ENCODE measurements at regions not wholly inside any gene's neighbourhood (a gene's known extent, or its start where the extent isn't known, plus 50 kb on each side); places are given as distances from the start of the nearest gene placed in this dataset.

DNA sequence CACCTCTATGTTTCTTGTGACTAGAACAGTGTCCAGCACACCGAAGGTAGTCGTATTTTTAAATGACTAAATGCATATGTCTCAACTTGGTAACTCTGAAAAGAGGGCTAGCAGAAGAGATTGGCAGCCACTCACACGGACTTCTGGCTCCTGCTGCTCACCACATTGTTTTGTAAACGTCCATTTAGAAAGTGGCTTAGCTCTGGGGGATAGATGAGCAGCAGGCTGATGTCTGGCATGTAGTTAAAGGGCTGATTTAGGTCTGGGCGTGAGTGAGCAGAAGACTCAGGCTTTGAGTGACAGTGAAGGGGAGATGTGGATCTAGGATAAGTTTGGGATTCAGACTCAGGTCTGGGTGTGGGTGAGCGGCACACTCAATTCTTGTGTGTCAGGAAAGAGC, 372.9 kb upstream of the HS6ST1 start:
- H3K4me1 ChIP-seq (ENCODE audit: insufficient read depth, poor library complexity, severe bottlenecking): no peaks in the 10 kb centered on the region
- H3K36me3 ChIP-seq (ENCODE audit: low read depth): no peaks in the 10 kb centered on the region
- DNase-seq (ENCODE audit: low spot score) (no peak), ATAC-seq (ENCODE audit: low read depth) (no peak)
- H3K27ac ChIP-seq (ENCODE audit: poor library complexity, severe bottlenecking): no peak overlapping the region
- no peaks in the 10 kb centered on the region for H3K9me3 ChIP-seq (ENCODE audit: severe bottlenecking)
- no peak overlapping the region for H3K4me3 ChIP-seq (ENCODE audit: severe bottlenecking)
- H3K27me3 ChIP-seq (ENCODE audit: insufficient read depth, poor library complexity, severe bottlenecking): no peaks in the 10 kb centered on the region
- TF ChIP-seq, protein P1, sequence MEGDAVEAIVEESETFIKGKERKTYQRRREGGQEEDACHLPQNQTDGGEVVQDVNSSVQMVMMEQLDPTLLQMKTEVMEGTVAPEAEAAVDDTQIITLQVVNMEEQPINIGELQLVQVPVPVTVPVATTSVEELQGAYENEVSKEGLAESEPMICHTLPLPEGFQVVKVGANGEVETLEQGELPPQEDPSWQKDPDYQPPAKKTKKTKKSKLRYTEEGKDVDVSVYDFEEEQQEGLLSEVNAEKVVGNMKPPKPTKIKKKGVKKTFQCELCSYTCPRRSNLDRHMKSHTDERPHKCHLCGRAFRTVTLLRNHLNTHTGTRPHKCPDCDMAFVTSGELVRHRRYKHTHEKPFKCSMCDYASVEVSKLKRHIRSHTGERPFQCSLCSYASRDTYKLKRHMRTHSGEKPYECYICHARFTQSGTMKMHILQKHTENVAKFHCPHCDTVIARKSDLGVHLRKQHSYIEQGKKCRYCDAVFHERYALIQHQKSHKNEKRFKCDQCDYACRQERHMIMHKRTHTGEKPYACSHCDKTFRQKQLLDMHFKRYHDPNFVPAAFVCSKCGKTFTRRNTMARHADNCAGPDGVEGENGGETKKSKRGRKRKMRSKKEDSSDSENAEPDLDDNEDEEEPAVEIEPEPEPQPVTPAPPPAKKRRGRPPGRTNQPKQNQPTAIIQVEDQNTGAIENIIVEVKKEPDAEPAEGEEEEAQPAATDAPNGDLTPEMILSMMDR (IDR thresholded peaks at IDR 0.05; ENCODE audit: poor library complexity, severe bottlenecking): no peak

DNA sequence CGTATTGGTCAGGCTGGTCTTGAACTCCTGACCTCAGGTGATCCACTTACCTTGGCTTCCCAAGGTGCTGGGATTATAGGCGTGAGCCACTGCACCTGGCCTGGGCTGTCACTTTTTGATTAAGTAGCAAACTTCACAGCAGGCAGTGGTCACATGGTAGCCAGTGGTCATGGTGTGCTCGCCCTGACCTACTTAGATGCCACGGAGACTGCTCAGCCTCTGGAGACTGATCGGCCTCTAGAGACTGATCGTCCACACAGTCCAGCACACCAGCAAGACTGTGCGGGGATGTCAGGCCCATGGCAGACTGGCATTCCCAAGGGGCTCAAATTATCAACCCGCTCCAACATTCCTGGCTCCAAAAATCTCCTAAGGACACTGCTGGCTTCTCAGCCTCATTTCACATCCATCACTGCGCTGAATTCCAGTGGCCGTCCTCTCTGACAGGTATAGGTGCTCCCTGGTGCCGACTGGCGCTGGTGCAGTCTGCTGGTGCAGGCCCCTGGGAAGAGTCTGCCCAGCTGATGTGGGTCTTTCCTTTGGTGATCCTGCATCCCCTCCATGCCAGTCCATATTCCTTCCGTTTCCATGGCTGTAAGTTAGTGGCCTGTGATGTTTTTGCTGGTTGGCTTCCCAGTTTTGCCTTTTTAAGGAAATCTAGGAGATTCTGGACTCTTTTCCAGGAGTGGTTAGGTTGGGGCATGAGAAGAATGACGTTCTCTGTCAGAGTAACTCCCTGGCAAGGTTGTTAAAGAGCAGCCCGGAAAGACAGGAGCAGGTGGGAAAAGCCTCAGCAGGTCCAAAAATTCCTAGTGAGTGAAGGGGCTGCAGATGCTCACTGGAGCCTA, 374.5 kb upstream of the HS6ST1 start:
- ATAC-seq (ENCODE audit: low read depth) (no peak), DNase-seq (ENCODE audit: low spot score) (no peak)
- H3K36me3 ChIP-seq (ENCODE audit: low read depth): no peaks in the 10 kb centered on the region
- H3K4me3 ChIP-seq (ENCODE audit: severe bottlenecking): no peak overlapping the region
- no peaks in the 10 kb centered on the region for H3K4me1 ChIP-seq (ENCODE audit: insufficient read depth, poor library complexity, severe bottlenecking)
- no peaks in the 10 kb centered on the region for H3K27me3 ChIP-seq (ENCODE audit: insufficient read depth, poor library complexity, severe bottlenecking)
- H3K27ac ChIP-seq (ENCODE audit: poor library complexity, severe bottlenecking): no peak overlapping the region
- no peaks in the 10 kb centered on the region for H3K9me3 ChIP-seq (ENCODE audit: severe bottlenecking)
- TF ChIP-seq, protein P1 (IDR thresholded peaks at IDR 0.05; ENCODE audit: poor library complexity, severe bottlenecking): no peak

DNA sequence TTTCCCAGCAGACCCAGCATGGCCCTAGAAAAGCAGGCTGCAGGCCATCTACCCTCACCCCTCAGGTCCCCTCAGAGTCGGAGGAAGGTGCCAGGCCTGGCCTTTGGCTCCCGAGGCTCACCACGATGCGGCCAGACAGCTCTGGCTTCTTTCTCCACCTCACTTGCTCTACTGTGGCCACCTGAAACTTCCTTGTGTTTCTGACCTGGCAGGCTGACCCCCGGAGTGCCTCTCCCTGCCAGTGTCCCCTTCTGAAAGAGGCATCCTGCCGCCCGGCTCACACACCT, 375.0 kb upstream of the HS6ST1 start:
- TF ChIP-seq, protein P1 (IDR thresholded peaks at IDR 0.05; ENCODE audit: poor library complexity, severe bottlenecking): no peak
- Histone ChIP-seq H3K4me1 (ENCODE audit: insufficient read depth, poor library complexity, severe bottlenecking) (peaks cover 4% of the 10 kb centered on the region), H3K9me3 (ENCODE audit: severe bottlenecking) (no peaks in the 10 kb centered on the region), H3K27me3 (ENCODE audit: insufficient read depth, poor library complexity, severe bottlenecking) (no peaks in the 10 kb centered on the region), H3K36me3 (ENCODE audit: low read depth) (no peaks in the 10 kb centered on the region), H3K4me3 (ENCODE audit: severe bottlenecking) (no peak overlapping the region), H3K27ac (ENCODE audit: poor library complexity, severe bottlenecking) (no peak overlapping the region)
- ATAC-seq (ENCODE audit: low read depth): no peak
- DNase-seq (ENCODE audit: low spot score): no peak

DNA sequence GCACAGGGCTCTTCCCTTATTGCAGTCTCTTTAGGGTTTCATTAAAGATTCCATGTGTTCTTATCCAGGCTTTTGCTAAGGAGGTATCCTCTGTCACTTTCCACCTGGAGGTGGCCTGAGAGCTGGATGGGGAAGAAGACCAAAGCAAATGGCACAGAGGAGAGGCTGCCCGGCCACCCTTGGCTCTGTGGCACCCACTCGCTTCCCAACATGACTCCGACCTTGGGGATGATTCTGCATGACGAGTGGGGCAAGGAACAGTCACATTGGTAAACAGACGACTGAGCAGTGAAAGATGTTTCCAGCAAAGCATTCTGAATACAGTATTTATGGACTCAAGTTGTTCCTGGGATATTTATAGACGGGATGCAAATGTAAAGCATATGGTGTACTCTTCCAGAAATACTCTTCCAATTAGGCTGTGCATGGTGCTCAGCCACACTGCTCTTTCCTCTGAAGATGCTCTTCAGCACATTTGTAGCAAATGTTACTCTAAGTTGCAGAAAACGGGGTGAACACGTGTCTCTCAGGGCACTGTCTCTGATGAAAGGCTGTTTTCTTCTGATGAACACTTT, 377.1 kb upstream of the HS6ST1 start:
- Histone ChIP-seq H3K27ac (ENCODE audit: poor library complexity, severe bottlenecking) (no peak overlapping the region), H3K4me3 (ENCODE audit: severe bottlenecking) (no peak overlapping the region), H3K9me3 (ENCODE audit: severe bottlenecking) (no peaks in the 10 kb centered on the region), H3K4me1 (ENCODE audit: insufficient read depth, poor library complexity, severe bottlenecking) (peaks cover 4% of the 10 kb centered on the region), H3K36me3 (ENCODE audit: low read depth) (no peaks in the 10 kb centered on the region), H3K27me3 (ENCODE audit: insufficient read depth, poor library complexity, severe bottlenecking) (no peaks in the 10 kb centered on the region)
- no peak for DNase-seq (ENCODE audit: low spot score)
- no peak for ATAC-seq (ENCODE audit: low read depth)
- TF ChIP-seq, protein P1 (IDR thresholded peaks at IDR 0.05; ENCODE audit: poor library complexity, severe bottlenecking): no peak

DNA sequence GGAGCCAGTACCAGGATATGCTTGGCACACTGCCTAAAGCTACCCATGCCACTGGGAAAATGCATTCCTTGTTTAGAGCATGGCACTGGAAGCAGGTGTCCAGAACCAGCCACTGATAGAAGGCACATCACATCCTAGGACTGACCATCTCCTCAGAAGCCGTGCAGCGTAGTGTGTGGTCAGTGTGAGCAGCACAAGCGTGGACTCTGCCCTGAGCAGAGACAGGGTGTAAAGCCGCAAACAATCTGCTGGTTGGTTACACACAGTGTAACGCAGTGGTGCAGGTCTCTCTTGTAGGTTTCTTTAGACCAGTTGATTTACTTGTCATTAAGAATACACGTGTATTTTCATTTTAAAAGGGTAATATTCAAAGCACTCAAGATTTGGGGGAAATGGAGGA, 377.8 kb upstream of the HS6ST1 start:
- peaks cover 4% of the 10 kb centered on the region for H3K4me1 ChIP-seq (ENCODE audit: insufficient read depth, poor library complexity, severe bottlenecking)
- TF ChIP-seq, protein P1 (IDR thresholded peaks at IDR 0.05; ENCODE audit: poor library complexity, severe bottlenecking): no peak
- H3K36me3 ChIP-seq (ENCODE audit: low read depth): no peaks in the 10 kb centered on the region
- no peak overlapping the region for H3K4me3 ChIP-seq (ENCODE audit: severe bottlenecking)
- no peaks in the 10 kb centered on the region for H3K9me3 ChIP-seq (ENCODE audit: severe bottlenecking)
- ATAC-seq (ENCODE audit: low read depth) (no peak), DNase-seq (ENCODE audit: low spot score) (no peak)
- H3K27me3 ChIP-seq (ENCODE audit: insufficient read depth, poor library complexity, severe bottlenecking): no peaks in the 10 kb centered on the region
- H3K27ac ChIP-seq (ENCODE audit: poor library complexity, severe bottlenecking): no peak overlapping the region
